HG02970 (cell line): ENCODE measurements at regions not wholly inside any gene's neighbourhood (a gene's known extent, or its start where the extent isn't known, plus 50 kb on each side); places are given as distances from the start of the nearest gene placed in this dataset.

Experiments
- ATAC-seq: cut with Tn5 transposase; IDR thresholded peaks from one replicate; pipeline ENCODE4 v1.9.1; 2021; ENCODE audit warnings: mild to moderate bottlenecking, moderate library complexity, moderate number of reproducible peaks; ENCODE audit not compliant: unreplicated experiment, low FRiP score

DNA sequence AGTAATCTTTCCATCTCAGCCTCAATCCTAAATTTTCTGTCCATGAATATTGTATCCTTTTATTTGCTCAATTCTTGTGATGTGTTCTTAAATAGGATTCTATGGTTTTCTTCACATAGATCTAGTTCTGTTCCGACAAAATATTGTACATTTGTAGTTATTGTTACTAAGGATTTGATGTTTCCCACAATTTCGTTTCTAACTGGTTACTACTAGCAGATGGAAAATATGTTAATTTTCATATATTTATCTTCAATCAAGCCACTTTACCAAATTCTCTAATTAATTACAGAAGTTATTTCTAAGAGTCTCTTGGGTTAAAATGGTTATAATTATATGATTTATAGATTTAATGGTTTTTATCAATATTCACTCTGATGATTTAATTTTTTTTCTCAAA is 60.3 kb downstream of the SEC61B start:
- no peak for ATAC-seq

DNA sequence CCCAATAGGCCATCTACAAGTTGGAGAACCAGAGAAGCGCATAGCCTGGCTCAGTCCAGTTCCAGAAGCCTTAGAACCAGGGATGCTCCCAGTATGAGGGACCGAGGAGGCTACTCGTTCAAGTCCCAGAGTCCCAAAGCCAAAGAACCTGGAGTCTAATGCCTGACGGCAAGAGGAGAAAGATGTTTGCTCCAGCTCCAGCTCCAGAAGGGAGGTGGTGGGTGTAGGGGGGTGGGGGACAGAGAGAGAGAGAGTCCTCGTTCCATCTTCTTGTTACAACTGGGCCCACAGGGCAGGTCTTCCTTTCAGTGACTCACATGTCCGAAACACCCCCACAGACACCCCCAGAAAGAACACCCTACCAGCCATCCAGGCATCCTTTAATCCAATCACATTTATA is 63.9 kb downstream of the SEC61B start:
- no peak for ATAC-seq

DNA sequence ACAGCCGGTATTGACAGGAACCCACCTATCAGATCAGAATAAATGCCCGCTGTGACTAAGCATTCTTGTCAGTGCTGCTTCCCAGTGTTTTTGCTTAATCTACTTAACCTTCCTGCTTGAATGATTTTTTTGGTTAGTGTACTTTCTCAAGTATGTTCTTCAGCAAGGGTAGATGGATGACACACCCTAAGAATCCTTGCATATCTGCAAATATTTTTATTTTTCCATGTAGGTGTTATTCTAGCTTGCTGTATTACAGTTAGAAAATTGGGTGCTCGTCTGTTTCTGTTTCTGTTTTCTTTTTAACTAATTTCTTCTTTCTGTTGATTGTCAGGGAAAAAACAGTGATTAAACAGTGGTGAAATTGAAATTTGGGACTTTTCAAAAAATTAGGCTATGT is 64.5 kb downstream of the SEC61B start:
- ATAC-seq = no peak

DNA sequence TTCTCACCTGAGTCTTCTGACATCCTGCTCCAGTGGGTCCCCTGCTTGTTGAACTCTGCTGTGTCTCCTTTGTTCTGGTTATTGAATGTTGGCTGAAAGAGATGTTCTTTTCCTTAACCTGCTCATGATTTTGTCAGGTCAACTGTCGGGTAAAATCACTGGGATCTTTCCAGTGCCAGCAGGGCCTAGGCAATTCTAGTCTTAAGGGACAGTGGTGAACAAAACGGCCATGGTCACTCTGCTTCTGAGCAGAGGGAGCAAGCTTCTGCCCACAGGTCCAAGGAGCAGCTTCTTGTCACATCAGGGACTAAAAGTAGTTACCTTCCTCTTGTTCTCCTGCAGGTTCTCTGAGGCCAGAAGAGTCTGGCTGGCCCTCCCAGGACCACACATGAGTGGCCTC is 65.6 kb downstream of the SEC61B start:
- ATAC-seq = no peak

DNA sequence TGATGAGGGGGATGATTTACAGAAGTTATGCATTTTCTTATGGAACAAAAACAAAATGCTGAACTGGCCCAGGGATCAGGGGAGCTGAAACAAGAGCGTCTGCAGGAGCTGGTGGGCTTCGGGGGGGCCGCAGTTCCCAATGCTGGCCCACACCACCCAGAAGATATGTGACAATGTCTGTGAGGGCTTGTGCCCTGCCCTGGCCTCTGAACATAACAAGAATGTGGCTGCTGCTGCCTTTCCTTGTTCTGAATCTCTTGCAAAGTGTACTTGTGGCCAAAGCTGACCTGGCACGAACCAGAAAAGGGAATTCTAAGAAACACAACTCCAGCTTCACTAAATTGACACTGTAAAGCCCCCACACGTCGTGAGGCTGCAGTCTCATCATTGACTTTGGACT is 66.7 kb downstream of the SEC61B start:
- no peak for ATAC-seq

DNA sequence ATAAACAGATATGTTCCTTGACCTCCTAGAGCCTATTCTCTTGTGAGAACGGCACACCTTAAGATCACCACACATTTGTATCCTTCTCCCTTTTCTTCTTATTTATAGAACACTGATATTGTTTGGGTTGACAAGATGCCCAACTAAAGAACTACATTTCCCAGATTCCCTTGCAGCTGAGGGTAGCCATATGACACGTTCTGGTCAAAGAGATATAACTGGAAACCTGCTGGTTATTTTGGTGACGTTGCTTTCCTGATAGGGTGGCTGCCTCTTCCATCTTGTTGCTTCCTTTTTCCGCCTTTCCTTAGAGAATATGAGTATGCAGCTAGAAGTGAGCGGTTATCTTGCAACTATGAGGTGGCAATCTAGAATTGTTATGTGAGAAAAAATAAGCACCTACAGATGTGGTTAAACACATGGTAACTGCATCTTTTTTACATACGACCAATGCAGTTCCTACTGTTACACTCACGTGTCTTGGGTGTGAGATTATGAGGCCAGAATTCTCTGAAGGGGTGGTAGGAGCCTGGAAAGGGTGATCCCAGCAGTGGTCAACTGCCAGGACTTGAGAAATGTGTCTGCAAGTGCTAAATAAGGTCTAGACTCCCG is 72.9 kb downstream of the SEC61B start:
- ATAC-seq = no peak

DNA sequence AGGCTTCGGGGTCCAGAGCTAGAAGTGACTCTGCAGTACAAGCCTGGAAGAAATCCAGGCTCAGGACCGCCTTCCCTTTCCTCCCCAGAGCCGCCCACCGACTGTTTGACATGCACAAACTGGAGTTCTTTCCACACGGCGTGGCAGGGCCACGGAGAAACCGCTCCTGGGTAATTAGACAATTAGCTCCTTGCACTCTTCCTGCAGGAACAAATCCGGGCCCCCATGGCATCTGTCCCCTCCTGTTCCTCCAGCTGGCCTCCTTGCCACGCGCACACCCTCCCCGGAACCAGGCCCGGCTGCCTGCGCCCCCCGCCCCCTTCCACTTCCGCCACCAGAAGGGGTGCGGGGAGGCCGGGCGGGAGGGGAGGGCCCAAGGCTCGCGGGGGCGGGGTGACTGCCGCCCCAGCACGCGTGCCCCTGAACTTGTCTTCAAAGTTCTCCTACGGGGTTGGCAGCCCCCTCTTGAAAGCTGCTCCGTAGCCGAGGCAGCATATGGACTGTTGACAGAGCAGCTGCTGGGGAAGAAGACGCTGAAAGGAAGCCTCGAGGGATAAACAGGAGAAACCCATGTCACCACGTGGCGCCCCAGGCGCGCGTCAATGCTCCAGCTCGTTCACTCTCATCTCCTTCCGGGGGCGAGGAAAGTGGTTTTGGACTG is 74.3 kb downstream of the SEC61B start:
- ATAC-seq = no peak

DNA sequence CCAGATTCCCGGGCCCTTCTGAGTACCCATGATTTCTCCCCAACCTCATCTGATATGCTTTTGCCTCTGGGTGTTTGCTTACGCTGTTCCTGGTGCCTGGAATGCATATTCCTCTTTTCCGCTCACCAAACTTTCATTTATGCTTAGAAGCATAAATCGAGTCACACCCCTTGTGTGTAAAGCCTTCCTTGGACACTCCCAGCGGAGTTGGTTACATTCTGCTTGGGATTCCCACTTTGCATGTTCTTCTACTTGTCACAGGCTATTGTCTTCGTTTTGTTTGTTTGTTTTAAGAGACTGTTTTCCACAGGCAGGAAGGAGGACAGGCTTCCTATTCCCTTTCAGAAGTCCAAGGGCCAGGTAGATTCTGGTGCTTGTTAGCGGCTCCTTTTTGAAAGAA is 76.5 kb downstream of the SEC61B start:
- no peak for ATAC-seq

DNA sequence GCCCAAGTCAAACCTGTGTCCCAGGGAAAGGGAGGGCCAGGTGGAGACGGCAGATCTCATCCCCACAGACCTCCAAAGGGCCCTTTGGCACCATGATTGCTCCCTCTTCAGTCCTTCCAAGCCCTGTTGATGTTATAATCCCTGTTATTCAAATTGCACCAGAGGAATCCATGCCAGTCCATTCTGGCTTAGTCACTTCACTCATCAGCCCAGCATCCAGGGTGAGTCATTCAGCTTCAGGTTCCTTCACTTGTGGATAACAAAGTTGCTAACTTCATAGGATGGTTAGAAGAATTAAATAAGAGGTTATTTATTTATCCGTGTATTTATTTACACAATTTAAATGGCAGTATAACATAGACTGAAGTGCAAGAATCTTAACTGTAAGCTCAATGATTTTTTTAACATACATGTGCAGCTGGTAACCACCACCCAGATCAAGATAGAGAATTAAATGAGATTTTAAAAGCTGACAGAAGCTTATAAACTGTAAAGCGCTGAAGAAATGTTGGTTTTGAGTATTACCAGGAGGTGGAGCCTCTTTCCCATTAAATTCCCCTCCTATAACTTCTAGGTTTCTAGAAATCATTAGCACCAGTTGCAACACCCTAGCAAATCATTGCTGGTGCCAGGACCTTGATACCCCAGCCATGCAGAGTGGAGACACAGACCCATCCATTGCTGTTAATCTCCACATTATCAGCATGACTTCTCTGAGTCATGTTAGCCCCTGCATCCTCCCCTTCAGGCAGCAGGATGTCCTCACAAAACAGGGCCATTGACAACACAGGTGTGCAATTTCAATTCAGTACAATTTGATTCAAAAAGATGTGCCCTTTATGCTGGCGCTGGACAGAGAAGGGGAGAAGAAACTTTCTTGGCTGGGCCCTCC is 77.4 kb downstream of the SEC61B start:
- no peak for ATAC-seq

DNA sequence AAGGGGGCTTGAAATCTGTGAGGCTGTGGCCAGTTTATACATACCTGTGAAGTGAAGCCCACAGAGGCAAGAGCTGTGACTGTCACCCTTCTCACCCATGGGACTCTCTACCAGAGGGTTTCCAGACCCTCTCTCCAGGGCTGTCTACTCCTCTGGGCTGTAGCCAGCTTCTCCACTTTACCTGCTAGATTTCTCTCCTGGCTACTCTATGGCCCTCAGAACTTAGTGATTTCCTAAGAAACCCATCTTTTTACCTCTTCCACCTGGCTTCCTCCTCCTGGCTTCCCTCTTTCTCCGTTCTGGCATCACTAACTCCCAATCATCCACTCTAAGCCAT is 78.0 kb downstream of the SEC61B start:
- no peak for ATAC-seq

DNA sequence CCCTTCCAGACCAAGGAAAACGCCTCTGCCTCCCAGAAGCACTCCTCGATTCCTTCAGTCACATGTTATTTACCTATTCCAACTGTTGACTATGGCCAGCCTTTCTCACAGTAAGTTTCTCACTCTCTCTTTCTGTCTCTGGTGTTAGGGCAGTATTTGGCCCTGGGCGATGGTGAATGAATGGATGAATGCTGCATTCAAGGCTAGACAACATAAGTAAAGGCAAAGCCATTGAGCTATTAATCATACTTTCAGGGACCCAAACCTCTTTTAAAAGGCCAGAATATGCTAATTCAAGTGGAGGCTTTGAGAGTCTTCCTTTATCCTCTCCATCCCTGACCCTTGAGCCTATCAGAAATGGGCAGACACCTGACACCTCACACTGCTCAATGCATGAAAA is 78.5 kb downstream of the SEC61B start:
- no peak for ATAC-seq

DNA sequence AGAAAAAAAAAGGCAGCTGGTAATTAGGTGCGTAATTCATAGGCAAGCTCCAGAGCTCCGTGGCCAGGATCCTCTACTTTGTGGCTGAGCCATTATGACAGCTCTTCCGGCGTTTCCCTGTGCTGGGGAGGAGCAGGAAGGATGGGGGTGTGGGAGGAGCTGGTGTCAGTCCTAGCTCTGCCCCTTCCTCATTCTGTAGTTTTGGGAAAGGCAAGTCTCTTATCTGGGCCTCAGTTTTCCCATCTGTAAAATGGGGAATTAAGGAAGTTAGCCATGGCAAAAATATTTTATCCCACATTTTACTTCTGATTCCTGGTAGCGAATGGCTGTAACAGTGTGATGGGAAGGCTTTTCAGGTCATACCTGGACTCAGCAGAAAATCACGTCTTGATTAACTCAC is 81.1 kb downstream of the SEC61B start:
- ATAC-seq = no peak

DNA sequence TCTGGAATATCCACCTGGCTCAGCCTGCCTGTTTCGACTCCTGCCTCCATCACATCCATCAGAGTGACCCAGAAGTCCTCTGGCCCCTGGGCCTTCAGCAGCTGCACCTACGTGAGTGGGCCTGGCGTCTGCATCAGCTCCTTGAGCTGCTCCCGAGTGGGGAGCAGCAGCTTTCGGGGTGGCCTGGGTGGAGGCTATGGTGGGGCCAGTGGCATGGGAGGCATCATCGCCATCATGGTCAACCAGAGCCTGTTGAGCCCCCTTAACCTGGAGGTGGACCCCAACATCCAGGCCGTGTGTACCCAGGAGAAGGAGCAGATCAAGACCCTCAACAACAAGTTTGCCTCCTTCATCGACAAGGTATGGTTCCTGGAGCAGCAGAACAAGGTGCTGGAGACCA is 83.0 kb downstream of the SEC61B start:
- no peak for ATAC-seq

DNA sequence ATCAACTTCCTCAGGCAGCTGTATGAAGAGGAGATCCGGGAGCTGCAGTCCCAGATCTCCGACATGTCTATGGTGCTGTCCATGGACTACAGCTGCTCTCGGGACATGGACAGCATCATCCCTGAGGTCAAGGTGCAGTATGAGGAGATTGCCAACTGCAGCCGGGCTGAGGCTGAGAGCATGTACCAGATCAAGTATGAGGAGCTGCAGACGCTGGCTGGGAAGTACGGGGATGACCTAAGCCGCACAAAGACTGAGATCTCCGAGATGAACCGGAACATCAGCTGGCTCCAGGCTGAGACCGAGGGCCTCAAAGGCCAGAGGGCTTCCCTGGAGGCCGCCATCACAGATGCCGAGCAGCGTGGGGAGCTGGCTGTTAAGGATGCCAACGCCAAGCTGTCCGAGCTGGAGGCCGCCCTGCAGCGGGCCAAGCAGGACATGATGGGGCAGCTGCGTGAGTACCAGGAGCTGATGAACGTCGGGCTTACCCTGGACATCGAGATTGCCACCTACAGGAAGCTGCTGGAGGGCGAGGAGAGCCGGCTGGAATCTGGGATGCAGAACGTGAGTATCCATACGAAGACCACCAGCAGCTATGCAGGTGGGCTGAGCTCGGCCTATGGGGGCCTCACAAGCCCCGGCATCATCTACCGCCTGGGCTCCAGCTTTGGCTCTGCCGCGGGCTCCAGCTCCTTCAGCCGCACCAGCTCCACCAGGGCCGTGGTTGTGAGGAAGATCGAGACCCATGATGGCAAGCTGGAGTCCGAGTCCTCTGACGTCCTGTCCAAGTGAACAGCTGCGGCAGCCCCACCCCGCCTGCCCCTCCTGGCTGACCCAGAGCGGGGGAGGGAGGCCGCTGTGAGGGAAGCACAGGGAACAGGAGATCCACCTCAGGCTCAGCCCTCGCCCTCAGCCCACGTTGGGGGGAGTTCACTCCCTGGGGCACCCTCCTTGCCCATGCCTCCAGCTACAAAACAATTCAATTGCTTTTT is 84.0 kb downstream of the SEC61B start:
- no peak for ATAC-seq

DNA sequence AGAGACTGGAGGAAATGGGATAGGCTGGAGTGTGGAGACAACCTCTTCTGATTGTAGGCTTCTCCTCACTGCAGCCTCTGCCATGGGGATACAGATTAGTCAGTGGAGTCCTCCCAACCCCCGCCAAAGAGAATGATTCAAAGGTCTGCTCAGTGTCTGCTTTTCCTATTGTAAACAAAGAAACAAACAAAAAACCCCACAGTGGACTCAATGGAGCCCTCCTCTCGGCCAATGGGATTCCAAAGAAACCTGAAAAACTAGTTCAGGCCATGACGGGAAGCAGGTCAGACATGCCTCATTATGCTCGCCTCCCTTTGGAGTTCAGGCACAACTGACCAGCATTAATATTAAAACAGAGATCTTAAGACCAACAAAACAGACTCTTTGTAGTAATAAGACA is 85.8 kb downstream of the SEC61B start:
- ATAC-seq = no peak

DNA sequence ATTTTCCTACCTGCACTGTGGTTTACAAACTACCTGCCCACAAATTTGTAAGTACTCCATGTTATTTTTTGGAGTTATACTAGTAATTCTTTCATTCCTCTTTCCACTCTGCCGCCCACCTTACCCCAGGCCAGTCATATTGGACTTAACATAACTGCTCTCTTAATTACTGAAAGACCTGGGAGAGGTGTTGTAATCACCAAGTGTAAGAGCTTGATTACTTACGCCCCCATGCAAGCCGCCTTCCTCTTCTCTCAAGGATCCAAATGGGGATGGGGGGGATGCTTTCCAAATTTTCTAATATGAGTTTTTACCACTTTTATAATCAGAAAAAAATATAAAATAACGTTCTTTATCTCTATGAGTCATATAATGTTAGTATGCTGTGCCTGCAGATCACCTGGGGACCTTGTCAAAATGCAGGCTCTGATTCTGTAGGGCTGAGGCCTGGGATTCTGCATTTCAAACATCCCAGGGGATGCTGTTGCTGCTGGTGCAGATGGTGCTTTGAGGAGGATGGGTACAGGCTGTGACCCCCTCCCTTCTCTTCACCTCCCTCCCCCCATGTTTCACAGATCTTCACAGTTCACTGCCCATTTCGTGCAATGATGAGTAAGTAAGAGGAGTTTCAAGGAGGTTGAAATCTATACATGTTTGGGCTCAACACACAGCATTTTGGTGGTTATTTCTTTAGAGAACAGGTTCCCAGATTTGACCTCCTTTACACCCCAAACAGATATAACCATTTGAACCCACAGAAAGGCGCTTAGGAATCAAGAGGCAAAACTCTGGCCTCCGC is 87.3 kb downstream of the SEC61B start:
- ATAC-seq = no peak

DNA sequence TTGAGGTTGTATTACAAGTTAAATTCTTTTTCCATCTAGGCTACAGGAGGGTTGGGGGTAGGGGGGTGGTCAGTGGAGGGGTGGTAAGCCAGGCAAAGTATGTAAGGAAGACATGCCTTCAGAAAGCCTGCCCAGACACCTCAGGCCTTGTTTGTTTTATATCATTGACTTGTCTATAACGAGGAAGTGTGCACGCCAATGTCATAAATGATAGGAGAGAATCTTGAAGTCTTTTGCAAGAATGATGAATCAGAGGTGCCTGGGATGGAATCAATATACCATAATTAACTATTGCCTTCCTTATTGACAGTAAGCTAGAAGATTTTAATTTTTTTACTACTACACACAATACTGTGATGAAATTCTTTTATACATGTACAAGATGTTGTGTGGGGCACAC is 90.7 kb downstream of the SEC61B start:
- no peak for ATAC-seq

DNA sequence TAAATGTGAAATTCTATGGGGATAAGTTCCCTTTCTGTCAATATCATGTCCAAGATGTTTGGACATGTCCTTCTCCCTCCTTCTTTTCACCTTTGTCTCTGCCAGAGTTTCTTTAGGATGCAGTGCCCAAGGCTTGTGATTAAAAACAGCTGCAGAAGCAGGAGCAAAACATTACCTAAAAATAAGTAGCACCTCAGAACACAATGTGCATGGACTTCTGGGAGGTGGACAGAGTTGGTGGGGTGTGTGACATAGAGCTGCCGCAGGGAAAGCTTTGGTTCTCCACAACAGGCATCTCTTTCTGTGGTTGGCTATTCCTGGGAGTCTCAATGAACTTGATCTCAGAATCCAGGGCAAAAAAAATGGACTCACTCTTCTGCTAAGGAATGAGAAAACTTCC is 97.0 kb downstream of the SEC61B start:
- ATAC-seq = no peak

DNA sequence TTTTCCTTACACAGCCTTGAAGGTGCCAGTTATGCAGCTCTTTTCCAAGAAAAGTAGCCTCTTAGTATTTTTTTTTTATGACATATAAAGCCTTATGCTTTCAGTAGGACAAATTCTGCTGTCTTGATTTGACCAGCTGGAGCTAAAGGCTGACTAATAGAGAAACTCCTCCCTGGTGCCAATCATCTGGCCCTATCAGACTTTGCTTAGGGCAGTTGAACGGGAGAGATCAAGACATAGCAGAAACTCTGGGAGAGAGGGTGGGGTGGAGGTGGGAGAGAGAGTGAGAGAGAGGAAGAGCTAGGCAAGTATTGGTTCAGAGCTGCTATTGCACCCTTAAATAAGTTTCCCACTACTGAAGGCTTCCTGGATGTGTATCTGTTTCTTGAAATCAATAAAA is 100.2 kb downstream of the SEC61B start:
- ATAC-seq = no peak
